ENCODE measurements at regions not wholly inside any gene's neighbourhood (a gene's known extent, or its start where the extent isn't known, plus 50 kb on each side); places are given as distances from the start of the nearest gene placed in this dataset.

DNA sequence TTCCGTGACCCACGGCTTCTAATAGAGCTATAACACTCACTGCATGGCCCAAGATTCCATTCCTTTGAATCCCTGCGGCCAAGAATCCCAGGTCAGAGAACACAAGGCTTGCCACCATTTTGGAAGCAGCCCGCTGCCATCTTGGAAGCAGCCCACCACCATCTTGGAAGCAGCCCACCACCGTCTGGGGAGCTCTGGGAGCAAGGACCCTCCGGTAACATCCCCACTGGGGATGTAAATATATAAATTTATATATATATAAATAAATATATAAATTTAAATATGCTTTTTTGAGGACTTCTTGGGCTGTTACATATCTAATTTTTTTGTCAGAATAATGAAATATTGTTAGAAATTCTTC is 122.4 kb downstream of the FAM170A start:
- TF ChIP-seq, protein P1, sequence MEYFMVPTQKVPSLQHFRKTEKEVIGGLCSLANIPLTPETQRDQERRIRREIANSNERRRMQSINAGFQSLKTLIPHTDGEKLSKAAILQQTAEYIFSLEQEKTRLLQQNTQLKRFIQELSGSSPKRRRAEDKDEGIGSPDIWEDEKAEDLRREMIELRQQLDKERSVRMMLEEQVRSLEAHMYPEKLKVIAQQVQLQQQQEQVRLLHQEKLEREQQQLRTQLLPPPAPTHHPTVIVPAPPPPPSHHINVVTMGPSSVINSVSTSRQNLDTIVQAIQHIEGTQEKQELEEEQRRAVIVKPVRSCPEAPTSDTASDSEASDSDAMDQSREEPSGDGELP (CRISPR knock-in tag; IDR thresholded peaks at IDR 0.05; ENCODE audit: borderline replicate concordance): no peak
- TF ChIP-seq U2AF1 (optimal IDR thresholded peaks at IDR 0.05; ENCODE audit: low read depth, low read length) (no peak), HMG20A (CRISPR knock-in tag; conservative IDR thresholded peaks at IDR 0.05) (no peak), ELF4 (CRISPR knock-in tag; IDR thresholded peaks at IDR 0.05) (no peak), YY1 (IDR thresholded peaks at IDR 0.05; ENCODE audit: borderline replicate concordance in 1 of 3, control insufficient read depth in 1 of 3, extremely low read depth in 1 of 3, insufficient read depth in 3 of 3, insufficient read length in 1 of 3, insufficient replicate concordance in 2 of 3, low read depth in 1 of 3, low read length in 2 of 3) (peak in 2 of 3 experiments; percentile 46 to 87)
- TF ChIP-seq, protein P2, sequence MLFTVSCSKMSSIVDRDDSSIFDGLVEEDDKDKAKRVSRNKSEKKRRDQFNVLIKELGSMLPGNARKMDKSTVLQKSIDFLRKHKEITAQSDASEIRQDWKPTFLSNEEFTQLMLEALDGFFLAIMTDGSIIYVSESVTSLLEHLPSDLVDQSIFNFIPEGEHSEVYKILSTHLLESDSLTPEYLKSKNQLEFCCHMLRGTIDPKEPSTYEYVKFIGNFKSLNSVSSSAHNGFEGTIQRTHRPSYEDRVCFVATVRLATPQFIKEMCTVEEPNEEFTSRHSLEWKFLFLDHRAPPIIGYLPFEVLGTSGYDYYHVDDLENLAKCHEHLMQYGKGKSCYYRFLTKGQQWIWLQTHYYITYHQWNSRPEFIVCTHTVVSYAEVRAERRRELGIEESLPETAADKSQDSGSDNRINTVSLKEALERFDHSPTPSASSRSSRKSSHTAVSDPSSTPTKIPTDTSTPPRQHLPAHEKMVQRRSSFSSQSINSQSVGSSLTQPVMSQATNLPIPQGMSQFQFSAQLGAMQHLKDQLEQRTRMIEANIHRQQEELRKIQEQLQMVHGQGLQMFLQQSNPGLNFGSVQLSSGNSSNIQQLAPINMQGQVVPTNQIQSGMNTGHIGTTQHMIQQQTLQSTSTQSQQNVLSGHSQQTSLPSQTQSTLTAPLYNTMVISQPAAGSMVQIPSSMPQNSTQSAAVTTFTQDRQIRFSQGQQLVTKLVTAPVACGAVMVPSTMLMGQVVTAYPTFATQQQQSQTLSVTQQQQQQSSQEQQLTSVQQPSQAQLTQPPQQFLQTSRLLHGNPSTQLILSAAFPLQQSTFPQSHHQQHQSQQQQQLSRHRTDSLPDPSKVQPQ (CRISPR knock-in tag; IDR thresholded peaks at IDR 0.05; ENCODE audit: borderline replicate concordance): no peak
- TF ChIP-seq, protein P3, sequence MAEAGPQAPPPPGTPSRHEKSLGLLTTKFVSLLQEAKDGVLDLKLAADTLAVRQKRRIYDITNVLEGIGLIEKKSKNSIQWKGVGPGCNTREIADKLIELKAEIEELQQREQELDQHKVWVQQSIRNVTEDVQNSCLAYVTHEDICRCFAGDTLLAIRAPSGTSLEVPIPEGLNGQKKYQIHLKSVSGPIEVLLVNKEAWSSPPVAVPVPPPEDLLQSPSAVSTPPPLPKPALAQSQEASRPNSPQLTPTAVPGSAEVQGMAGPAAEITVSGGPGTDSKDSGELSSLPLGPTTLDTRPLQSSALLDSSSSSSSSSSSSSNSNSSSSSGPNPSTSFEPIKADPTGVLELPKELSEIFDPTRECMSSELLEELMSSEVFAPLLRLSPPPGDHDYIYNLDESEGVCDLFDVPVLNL (CRISPR knock-in tag; IDR thresholded peaks at IDR 0.05; ENCODE audit: low read depth): no peak
- peak overlapping the region; percentile 90 for H2AFZ ChIP-seq (ENCODE audit: low read depth, low read length)
- ATAC-seq (no peak), DNase-seq (ENCODE audit: extremely low read depth in 1 of 4, low spot score in 3 of 4) (no peak), FAIRE-seq (no peak)
- H3K36me3 ChIP-seq (ENCODE audit: control insufficient read depth, insufficient read depth, low read length): no peaks in the 10 kb centered on the region
- no peaks in the 10 kb centered on the region for H3K79me2 ChIP-seq (ENCODE audit: control insufficient read depth, insufficient read depth, low read length)
- H3K4me3 ChIP-seq: peak overlapping the region; percentile 33
- 25% methylated on average over 6 of the region's 6 CpGs for WGBS (ENCODE audit: insufficient coverage, low coverage, missing lambda C conversion rate)
- no peaks in the 10 kb centered on the region for H3K9me3 ChIP-seq (replicated peaks; ENCODE audit: control insufficient read depth, insufficient read depth, low read depth, low read length)
- no peaks in the 10 kb centered on the region; a peak in 1 of 5 replicates for H3K4me1 ChIP-seq (replicated peaks in 1 of 2; ENCODE audit: control insufficient read depth in 2 of 2, insufficient read depth in 2 of 2, low read length in 2 of 2)
- no peaks in the 10 kb centered on the region for H3K9me1 ChIP-seq (ENCODE audit: control insufficient read depth, insufficient read depth, low read length)
- peak overlapping the region; percentile 48 for H3K4me2 ChIP-seq (ENCODE audit: insufficient read depth, low read length)
- H3K9ac ChIP-seq (ENCODE audit: insufficient read depth in 1 of 2, low read depth in 2 of 2, low read length in 2 of 2): no peak overlapping the region
- no peak overlapping the region; the same call in 2 of the 3 replicates for H3K27ac ChIP-seq (ENCODE audit: extremely low read depth, low read depth, low read length)
- intact Hi-C loops (cut with micrococcal nuclease) (loop anchor here (5.0 kb wide), 1 partner anchor 169 kb away; no protein-coding TSS in a partner anchor), in situ Hi-C loops (cut with MboI) (no loop called here)
- CTCF ChIA-PET (ENCODE audit: low intra/inter-chr PET ratio): no interaction called here
- BruUV-seq (replicated peaks): no TSS peak
- H3K27me3 ChIP-seq (ENCODE audit: control insufficient read depth in 2 of 2, insufficient read depth in 2 of 2, low read length in 2 of 2): no peaks in the 10 kb centered on the region
- POLR2A ChIA-PET: interaction anchor here (0.6 kb wide), 1 partner anchor 495 kb away, joined by 4 read pairs; no protein-coding TSS in a partner anchor
- H4K20me1 ChIP-seq (replicated peaks; ENCODE audit: control insufficient read depth, insufficient read depth, low read length): no peaks in the 10 kb centered on the region

Data from K562 (cell line).